ENCODE measurements at regions not wholly inside any gene's neighbourhood (a gene's known extent, or its start where the extent isn't known, plus 50 kb on each side); places are given as distances from the start of the nearest gene placed in this dataset.

DNA sequence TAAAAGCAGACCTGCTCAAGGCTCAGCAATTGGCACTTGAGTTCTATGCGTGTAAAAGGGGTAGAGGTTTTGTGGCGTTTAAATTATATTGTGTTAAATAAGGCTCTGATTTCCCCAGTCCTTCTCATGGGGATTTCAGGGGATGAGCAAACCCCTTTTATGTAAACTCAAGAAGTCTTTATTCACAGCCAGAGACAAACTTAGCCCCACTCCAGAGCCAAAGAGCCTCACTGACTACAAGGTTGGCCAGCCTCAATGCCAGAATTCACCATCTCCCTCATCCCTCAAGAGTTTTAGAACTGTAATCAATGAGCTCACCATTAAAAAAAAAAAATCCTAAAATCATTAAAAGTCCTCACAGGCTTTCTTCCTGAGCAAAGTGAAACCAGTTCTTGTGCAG is 107.8 kb downstream of the SLC30A10 start:
- H3K4me1 ChIP-seq (ENCODE audit: control insufficient read depth, extremely low read depth, insufficient read depth, low read length): no peaks in the 10 kb centered on the region
- no peak for DNase-seq (ENCODE audit: low read depth in 2 of 2)
- H4K20me1 ChIP-seq (ENCODE audit: control insufficient read depth, extremely low read depth, insufficient read depth, low read length): no peaks in the 10 kb centered on the region
- TF ChIP-seq EZH2 (IDR thresholded peaks at IDR 0.05; ENCODE audit: low read length, missing control alignments): no peak
- TF ChIP-seq, protein P1, sequence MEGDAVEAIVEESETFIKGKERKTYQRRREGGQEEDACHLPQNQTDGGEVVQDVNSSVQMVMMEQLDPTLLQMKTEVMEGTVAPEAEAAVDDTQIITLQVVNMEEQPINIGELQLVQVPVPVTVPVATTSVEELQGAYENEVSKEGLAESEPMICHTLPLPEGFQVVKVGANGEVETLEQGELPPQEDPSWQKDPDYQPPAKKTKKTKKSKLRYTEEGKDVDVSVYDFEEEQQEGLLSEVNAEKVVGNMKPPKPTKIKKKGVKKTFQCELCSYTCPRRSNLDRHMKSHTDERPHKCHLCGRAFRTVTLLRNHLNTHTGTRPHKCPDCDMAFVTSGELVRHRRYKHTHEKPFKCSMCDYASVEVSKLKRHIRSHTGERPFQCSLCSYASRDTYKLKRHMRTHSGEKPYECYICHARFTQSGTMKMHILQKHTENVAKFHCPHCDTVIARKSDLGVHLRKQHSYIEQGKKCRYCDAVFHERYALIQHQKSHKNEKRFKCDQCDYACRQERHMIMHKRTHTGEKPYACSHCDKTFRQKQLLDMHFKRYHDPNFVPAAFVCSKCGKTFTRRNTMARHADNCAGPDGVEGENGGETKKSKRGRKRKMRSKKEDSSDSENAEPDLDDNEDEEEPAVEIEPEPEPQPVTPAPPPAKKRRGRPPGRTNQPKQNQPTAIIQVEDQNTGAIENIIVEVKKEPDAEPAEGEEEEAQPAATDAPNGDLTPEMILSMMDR (conservative IDR thresholded peaks at IDR 0.05 in 1 of 2, IDR thresholded peaks at IDR 0.05 in 1 of 2; ENCODE audit: low read depth in 1 of 2, low read length in 2 of 2): no peak
- no peaks in the 10 kb centered on the region for H3K79me2 ChIP-seq (ENCODE audit: control insufficient read depth, insufficient read depth, low read length)
- H3K27ac ChIP-seq (ENCODE audit: insufficient read depth, low read length): no peak overlapping the region
- H3K4me3 ChIP-seq (replicated peaks in 1 of 4; ENCODE audit: control extremely low read depth in 1 of 4, insufficient read depth in 1 of 4, low read depth in 3 of 4, low read length in 4 of 4): no peak overlapping the region
- H3K27me3 ChIP-seq (ENCODE audit: control insufficient read depth, insufficient read depth, low read length): no peaks in the 10 kb centered on the region
- H3K9ac ChIP-seq (ENCODE audit: insufficient read depth, low read length): no peak overlapping the region
- H2AFZ ChIP-seq (ENCODE audit: low read length): no peak overlapping the region
- no peaks in the 10 kb centered on the region for H3K36me3 ChIP-seq (ENCODE audit: control insufficient read depth, insufficient read depth, low read length)
- H3K4me2 ChIP-seq (ENCODE audit: extremely low read depth, insufficient read depth, low read length): no peak overlapping the region
- H3K9me3 ChIP-seq (ENCODE audit: control insufficient read depth, insufficient read depth, low read depth, low read length): no peaks in the 10 kb centered on the region

DNA sequence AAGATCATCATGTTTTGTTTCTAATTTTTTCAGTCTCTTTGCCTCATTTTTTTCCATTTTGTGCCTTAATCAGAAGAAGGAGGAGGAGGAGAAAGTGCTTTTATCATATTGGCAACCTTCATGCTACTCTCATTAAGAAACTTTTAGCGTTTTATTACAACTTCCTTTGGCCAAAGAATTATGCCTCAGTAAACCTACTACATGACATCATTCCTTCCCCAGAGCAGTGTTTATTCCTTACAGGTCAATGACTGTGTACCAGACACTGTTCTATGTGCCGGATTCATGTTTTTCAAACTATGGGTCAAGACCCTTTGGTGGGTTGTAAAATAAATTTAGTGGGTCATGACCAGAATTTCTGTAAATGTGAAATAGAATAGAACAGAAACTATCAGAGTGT is 110.4 kb downstream of the SLC30A10 start:
- Histone ChIP-seq H2AFZ (ENCODE audit: low read length) (no peak overlapping the region), H3K9ac (ENCODE audit: insufficient read depth, low read length) (no peak overlapping the region), H3K36me3 (ENCODE audit: control insufficient read depth, insufficient read depth, low read length) (no peaks in the 10 kb centered on the region), H4K20me1 (ENCODE audit: control insufficient read depth, extremely low read depth, insufficient read depth, low read length) (no peaks in the 10 kb centered on the region), H3K79me2 (ENCODE audit: control insufficient read depth, insufficient read depth, low read length) (no peaks in the 10 kb centered on the region), H3K4me1 (ENCODE audit: control insufficient read depth, extremely low read depth, insufficient read depth, low read length) (no peaks in the 10 kb centered on the region), H3K4me2 (ENCODE audit: extremely low read depth, insufficient read depth, low read length) (no peak overlapping the region), H3K27me3 (ENCODE audit: control insufficient read depth, insufficient read depth, low read length) (peaks cover 9% of the 10 kb centered on the region), H3K27ac (ENCODE audit: insufficient read depth, low read length) (no peak overlapping the region), H3K4me3 (replicated peaks in 1 of 4; ENCODE audit: control extremely low read depth in 1 of 4, insufficient read depth in 1 of 4, low read depth in 3 of 4, low read length in 4 of 4) (no peak overlapping the region), H3K9me3 (ENCODE audit: control insufficient read depth, insufficient read depth, low read depth, low read length) (no peaks in the 10 kb centered on the region)
- DNase-seq (ENCODE audit: low read depth in 2 of 2): no peak
- TF ChIP-seq, protein P1 (conservative IDR thresholded peaks at IDR 0.05 in 1 of 2, IDR thresholded peaks at IDR 0.05 in 1 of 2; ENCODE audit: low read depth in 1 of 2, low read length in 2 of 2): no peak
- TF ChIP-seq EZH2 (IDR thresholded peaks at IDR 0.05; ENCODE audit: low read length, missing control alignments): no peak

DNA sequence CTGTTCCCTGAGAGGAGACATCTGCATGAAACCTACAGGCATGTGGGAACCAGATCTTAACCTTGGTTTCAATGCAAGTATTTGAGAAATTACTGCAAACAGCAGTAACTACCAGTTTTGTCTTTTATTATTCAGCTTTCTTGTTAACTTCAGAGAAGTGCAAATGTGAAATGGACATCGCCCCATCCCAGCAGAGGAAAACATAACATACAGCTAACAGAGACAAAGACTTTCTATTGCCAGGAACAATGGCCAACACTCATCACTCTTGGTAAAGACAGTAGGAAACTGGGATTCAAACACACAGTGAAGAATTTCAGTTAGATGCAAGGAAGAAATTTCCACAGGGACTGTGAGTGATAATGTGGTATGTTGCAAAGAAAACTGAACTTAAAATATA is 115.1 kb downstream of the SLC30A10 start:
- Histone ChIP-seq H3K27ac (ENCODE audit: insufficient read depth, low read length) (no peak overlapping the region), H2AFZ (ENCODE audit: low read length) (no peak overlapping the region), H3K27me3 (ENCODE audit: control insufficient read depth, insufficient read depth, low read length) (peaks cover 9% of the 10 kb centered on the region)

More for the DNA sequence above, 115.1 kb downstream of the SLC30A10 start:
- no peak overlapping the region for H3K4me2 ChIP-seq (ENCODE audit: extremely low read depth, insufficient read depth, low read length)
- H3K9ac ChIP-seq (ENCODE audit: insufficient read depth, low read length): no peak overlapping the region
- H3K9me3 ChIP-seq (ENCODE audit: control insufficient read depth, insufficient read depth, low read depth, low read length): no peaks in the 10 kb centered on the region
- TF ChIP-seq EZH2 (IDR thresholded peaks at IDR 0.05; ENCODE audit: low read length, missing control alignments): no peak
- TF ChIP-seq, protein P1 (conservative IDR thresholded peaks at IDR 0.05 in 1 of 2, IDR thresholded peaks at IDR 0.05 in 1 of 2; ENCODE audit: low read depth in 1 of 2, low read length in 2 of 2): no peak
- H4K20me1 ChIP-seq (ENCODE audit: control insufficient read depth, extremely low read depth, insufficient read depth, low read length): no peaks in the 10 kb centered on the region
- H3K4me1 ChIP-seq (ENCODE audit: control insufficient read depth, extremely low read depth, insufficient read depth, low read length): no peaks in the 10 kb centered on the region
- no peaks in the 10 kb centered on the region for H3K79me2 ChIP-seq (ENCODE audit: control insufficient read depth, insufficient read depth, low read length)
- H3K4me3 ChIP-seq (replicated peaks in 1 of 4; ENCODE audit: control extremely low read depth in 1 of 4, insufficient read depth in 1 of 4, low read depth in 3 of 4, low read length in 4 of 4): no peak overlapping the region
- DNase-seq (ENCODE audit: low read depth in 2 of 2): no peak
- H3K36me3 ChIP-seq (ENCODE audit: control insufficient read depth, insufficient read depth, low read length): no peaks in the 10 kb centered on the region
